GM18511 (cell line): ENCODE measurements at regions not wholly inside any gene's neighbourhood (a gene's known extent, or its start where the extent isn't known, plus 50 kb on each side); places are given as distances from the start of the nearest gene placed in this dataset.
"Not testable (repeated sequence)": the region's sequence is repeated elsewhere in the genome, so short reads cannot be mapped to it uniquely, and the experiment has no call there.

Experiments used
- ATAC-seq: cut with Tn5 transposase; IDR thresholded peaks from one replicate; pipeline ENCODE4 v1.9.1; 2021; ENCODE audit warnings: mild to moderate bottlenecking, moderate library complexity; ENCODE audit not compliant: unreplicated experiment

DNA sequence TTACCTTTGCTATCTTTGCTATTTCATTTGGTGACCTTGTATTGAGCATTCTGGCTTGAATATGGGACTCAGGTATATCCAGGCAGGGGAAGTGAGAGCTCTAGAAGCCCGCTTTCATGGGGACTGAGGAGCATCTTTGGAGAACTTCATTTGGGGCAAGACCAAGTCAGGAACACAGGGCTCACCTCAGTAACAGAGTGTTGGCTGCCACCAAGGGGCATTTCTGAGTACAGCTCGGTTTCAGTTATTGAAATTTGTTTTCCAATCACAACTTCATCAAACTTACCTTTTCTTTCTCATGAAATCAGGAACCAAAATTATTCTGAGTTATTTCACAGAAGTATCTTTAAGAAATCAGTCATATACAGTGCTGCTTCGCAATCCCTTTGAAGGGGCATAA is 337.2 kb downstream of the C7orf25 start:
- no peak for ATAC-seq

DNA sequence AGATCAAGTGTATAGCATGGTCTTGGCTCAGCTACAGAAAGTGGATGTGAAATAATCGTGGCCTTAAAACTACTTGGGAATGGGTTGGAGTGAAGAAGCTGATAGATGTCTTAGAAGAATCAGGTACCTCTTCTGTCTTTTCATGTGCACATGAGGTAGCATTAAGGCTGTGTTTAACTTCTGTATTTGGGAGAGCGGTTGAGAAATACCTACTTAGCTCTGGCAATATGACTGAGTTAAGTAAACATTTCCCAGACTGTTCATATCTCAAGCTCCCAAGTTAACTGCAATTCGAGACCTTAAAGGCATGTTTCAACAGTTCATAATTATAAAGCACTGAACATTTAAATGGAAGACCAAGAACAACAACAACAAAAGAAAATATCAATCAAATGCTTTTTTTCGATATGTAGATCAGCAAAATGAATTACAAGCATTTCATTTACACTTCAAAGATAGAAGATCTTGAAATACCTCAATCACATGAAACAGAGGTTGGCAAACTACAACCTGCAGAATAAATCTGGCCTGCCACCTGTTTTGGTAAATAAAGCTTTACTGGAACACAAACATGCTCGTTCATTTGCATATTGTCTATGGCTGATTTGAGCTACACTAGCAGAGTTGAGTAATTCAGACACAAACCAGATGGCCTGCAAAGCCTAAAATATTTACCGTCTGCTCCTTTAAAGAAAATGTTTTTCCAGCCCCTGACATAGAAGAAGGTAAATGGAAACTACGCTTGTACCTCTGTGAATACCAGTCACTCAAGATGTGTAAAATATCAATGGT is 337.1 kb upstream of the GLI3 start:
- ATAC-seq: no peak

- no peak for ATAC-seq
Measured at GRCh38 chr7:42572561-42572960, 335.6 kb upstream of the GLI3 start.

GRCh38 chr7:42572056-42572455 is 335.0 kb upstream of the GLI3 start:
- ATAC-seq: no peak

- ATAC-seq: no peak
Measured at GRCh38 chr7:42570944-42571343, 333.9 kb upstream of the GLI3 start.

DNA sequence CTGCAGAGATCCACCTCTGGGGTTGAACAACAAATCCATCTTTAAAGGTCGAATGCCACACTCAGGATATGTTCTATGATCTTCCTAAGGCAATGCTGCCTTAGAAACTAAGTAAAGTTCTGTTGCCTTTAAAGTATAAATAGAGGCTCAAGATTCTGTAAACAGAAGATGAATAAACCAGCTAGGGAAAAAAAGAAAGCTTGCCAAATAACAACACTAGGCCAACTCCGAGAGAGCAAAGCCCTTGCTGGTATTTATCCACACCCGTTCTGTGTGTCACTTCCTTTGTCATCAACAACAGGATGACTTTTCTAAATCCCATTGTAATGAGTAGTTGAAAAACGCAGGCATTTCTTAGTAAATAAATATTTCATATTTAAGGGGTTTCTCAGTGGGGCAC is 330.0 kb upstream of the GLI3 start:
- ATAC-seq: no peak

GRCh38 chr7:42561797-42562196 is 324.8 kb upstream of the GLI3 start:
- ATAC-seq: no peak

DNA sequence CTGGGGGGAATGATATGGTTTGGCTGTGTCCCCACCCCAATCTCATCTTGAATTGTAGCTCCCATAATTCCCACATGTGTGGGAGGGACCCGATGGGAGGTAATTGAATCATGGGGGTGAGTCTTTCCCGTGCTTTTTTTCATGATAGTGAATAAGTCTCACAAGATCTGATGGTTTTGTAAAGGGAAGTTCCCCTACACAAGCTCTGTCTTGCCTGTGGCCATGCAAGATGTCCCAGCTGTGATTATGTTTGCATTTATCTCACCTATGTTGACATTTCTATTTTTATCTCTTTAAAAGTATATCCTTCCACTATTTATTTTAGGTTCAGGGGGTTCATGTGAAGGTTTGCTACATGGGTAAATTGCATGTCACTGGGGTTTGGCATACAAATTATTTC is 323.9 kb upstream of the GLI3 start:
- no peak for ATAC-seq

DNA sequence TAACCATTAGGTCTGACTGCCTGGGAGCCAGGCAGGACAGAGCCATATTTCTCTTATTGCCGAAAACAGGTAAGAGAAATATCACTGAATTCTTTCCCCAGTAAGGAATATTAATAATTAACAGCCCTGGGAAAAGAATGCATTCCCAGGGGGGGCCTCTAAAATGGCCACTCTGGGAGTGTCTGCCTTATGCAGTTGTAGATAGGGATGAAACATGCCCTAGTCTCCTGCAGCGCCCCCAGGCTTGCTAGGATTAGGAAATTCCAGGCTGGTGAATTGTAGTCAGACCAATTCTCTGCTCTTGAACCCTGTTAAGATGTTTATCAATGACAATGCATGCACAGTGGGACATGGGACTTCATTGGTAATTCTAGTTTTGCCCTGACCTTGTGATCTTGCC is 317.9 kb upstream of the GLI3 start:
- not testable (repeated sequence) for ATAC-seq

- no peak for ATAC-seq
Measured at GRCh38 chr7:42552227-42552626, 315.2 kb upstream of the GLI3 start.

DNA sequence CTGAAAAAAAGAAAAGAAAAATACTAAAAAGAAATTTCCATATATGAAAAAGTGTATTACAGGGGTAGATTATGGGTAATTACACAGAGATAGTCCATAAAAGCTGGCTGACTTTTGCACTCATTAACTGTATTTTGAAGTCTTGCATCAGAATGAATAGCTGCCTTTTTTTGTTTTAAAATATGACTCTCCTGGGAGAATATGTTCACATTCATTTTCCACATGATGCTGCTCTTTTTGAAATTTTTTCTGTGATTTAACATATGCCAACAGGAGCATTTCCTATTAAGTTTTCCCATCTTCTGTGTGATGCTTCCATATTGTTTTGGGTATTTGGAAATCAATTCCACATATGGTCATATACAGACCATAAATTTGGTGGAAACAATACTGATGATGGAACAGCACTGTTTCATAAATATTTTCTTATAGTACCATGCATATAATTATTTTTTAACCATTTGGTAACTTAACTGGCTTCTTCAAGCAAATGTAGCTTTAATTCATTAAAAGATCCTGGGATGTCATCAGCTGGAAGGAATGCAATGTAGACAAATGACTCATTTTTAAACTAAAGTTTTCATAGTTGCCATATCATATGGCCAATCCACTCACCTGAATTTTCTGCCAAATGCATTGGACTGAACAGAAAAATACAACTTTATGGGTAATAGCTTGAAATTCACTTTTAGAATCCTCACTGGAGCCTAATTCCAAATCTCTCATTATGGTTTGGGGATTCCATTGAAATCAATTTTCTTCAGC is 313.9 kb upstream of the GLI3 start:
- ATAC-seq: no peak

DNA sequence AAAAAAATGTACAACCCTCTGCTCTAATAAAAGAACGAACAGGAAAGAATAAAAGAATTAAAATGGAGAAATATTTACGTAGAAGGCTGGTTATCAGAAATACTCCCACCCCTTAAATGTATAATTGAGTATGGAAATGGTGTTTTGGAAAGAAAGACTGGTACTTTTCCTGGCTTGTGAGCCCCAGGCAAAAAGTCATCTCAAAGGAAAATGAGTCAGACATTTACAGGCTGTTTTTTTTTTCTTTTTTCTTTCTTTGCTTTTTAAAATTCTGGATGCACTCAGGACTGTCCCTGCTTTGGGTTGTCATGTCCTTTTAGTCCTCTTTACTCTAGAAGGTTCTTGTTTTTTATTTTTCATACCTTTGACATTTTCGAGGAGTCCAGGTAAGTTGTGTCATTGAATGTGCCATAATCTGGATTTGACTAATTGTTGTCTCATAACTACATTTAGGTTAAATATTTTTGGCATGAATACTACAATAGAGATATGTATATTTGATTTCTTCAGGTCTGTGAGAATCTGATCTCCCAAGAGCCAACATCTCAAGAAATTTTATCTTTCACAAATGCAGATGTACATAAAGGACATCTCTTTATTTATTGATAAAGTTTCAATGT is 313.0 kb upstream of the GLI3 start:
- no peak for ATAC-seq

DNA sequence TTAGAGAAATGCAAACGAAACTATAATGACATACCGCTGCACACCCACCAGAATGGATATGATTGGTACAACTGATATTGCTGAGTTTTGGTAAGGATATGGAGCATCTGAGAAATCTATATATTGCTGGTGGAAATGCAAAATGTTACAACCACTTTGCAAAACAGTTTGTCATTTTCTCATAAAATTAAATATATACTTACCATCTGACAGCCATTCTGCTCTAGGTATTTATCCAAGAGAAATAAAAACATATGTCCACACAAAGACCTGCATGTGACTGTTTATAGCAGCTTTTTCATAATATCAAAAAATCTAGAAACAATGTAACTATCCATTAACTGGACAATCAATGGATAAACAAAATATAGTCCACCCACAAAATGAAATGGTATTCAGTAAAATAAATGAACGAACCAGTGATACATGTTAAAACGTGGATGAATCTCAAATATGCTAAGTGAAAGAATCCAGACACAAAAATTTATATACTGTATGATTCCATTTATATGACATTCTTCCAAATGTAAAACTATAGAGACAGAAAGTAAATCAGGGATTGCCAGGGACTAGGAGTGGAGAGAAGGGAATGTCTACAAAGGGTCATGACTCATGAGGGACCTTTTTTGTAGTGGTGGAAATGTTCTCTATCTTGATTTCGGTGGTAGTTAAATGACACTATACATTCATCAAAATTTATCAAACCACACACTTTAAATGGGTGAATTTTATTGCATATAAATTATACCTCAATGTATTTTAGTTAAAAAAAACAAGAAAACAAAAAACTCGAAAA is 312.0 kb upstream of the GLI3 start:
- no peak for ATAC-seq

DNA sequence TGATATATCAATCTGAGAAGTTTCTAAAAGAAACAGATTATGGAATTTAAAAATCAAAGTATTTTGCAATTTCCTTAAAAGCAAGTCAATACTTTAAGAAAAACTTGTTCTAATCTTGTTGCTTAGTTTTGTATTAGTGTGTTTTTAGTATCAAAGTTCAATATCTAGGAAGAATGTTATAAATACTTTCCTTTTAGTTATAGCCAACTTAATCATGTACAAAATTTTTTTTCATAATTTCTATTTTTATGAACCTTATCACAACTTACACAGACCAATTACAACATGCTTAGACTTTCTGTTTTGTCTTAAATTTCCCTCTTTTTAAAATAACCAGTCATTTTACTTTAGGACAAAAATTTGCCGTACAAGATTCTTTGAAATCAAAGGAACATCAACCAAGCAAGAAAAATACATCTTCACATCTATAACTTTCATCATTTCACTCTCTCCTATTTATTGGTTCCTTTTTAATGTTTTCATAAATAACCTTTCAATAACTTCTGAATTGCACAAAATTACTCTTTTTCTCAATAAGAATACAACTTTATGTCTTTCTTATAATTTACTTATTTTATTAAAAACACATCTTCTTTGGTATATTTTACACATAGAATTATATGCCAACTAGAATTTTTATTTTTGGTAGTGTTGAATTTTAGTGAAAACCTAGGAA is 308.2 kb upstream of the GLI3 start:
- ATAC-seq: no peak

GRCh38 chr7:42543953-42544352 is 306.9 kb upstream of the GLI3 start:
- ATAC-seq: no peak

DNA sequence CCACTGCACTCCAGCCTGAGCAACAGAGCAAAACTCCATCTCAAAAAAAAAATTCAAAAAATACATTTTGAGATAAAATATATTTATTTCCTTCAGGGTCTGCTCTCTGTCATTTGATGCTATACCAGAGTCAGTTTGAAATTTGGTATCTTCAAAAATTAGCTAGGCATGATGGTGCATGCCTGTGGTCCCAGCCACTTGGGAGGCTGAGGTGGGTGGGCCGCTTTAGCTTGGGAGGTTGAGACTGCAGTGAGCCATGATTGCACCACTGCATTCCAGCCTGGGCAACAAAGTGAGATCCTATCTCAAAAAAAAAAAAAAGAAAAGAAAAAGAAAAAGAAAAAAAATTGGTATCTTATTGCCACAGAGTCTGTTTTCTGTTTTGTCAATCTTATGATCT is 305.4 kb upstream of the GLI3 start:
- not testable (repeated sequence) for ATAC-seq

DNA sequence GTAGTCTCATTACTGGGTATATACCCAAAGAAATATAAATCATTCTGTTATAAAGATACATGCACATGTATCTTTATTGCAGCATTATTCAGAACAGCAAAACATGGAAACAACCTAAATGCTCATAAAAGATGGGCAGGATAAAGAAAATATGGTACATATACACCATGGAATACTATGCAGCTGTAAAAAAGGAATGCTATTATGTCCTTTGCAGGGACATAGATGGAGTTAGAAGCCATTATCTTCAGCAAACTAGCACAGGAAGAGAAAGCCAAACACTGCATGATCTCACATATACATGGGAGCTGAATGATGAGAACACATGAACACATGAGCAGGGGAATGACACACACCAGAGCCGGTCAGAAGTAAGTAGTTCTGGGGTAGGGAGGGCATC is 297.4 kb upstream of the GLI3 start:
- ATAC-seq: no peak

GRCh38 chr7:42527004-42527403 is 290.0 kb upstream of the GLI3 start:
- no peak for ATAC-seq

- no peak for ATAC-seq
Measured at GRCh38 chr7:42522227-42522991, 285.4 kb upstream of the GLI3 start.

DNA sequence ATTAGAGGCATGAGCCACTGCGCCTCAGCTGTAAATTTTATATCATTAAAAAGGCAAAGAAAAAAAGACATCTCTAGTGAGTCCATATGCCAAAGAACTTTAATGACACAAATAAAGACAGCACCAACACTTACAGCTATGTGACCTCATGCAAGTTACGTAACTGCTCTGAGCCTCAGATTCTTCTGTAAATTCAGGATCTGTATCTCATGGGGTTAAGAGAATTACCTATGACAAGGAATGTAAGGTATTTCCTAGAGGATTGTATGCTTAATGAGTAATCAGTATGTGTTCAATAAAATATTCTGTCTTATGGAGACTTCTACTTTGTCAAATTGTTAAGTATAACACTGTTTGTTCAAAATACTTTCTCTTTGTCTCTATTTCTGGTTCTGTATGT is 274.0 kb upstream of the GLI3 start:
- ATAC-seq: no peak
